SK-N-SH (cell line): ENCODE measurements at regions not wholly inside any gene's neighbourhood (a gene's known extent, or its start where the extent isn't known, plus 50 kb on each side); places are given as distances from the start of the nearest gene placed in this dataset.

Source experiments
- CTCF ChIA-PET: fragments of 300-600, 350-600 bp; formaldehyde crosslinking; extraction: SDS; loops from one replicate; lab custom pipeline; 2021; lab: Yijun Ruan, JAX
- POLR2A ChIA-PET: fragments of 350-600 bp; sonication (Branson Sonifier 250); formaldehyde crosslinking; extraction: SDS; loops from one replicate; lab custom pipeline; 2020; ENCODE audit warnings: antibody characterized with exemption, inconsistent platforms; lab: Yijun Ruan, JAX
- DNase-seq: peaks from one replicate; pipeline ENCODE4 v3.0.0; 2012
- H2AFZ ChIP-seq: fragments of 200-600 bp; sonication (generic); 2 replicates; pipeline ENCODE4 v1.8.1; 2016; ENCODE audit warnings: antibody characterized with exemption, mild to moderate bottlenecking, low read depth
- H3F3A ChIP-seq: fragments of 200-600 bp; sonication (generic); replicated peaks from 2 replicates; pipeline ENCODE3; 2016; ENCODE audit warnings: antibody characterized with exemption, mild to moderate bottlenecking; ENCODE audit not compliant: insufficient read depth
- H3K27ac ChIP-seq, 2 experiments: fragments of 200-500 bp in 1 of 2; fragments of 200-600 bp in 1 of 2; sonication (Bioruptor generic) in 1 of 2; sonication (generic), shearing (Covaris generic) in 1 of 2; 2 replicates each; pipeline versions ENCODE4 v1.5.1 to v1.6.1; 2014 to 2016; ENCODE audit warnings: low read depth in 2 of 2, inconsistent platforms in 1 of 2, low read length in 1 of 2, mild to moderate bottlenecking in 1 of 2, mixed read lengths in 1 of 2
- H3K27me3 ChIP-seq: fragments of 200-600 bp; sonication (generic), shearing (Covaris generic); 2 replicates; pipeline ENCODE4 v1.6.1; 2016; ENCODE audit warnings: mixed run types; ENCODE audit not compliant: insufficient read depth
- H3K36me3 ChIP-seq, 2 experiments: fragments of 200-500 bp in 1 of 2; fragments of 200-600 bp in 1 of 2; sonication (Bioruptor generic) in 1 of 2; sonication (generic) in 1 of 2; replicated peaks in 1 of 2; 2 replicates each; pipeline versions ENCODE3 to v1.5.1; 2014 to 2016; ENCODE audit warnings: low read length in 1 of 2, mild to moderate bottlenecking in 1 of 2; ENCODE audit not compliant: insufficient read depth in 2 of 2, control insufficient read depth in 1 of 2
- H3K4me1 ChIP-seq, 2 experiments: fragments of 200-500 bp in 1 of 2; fragments of 200-600 bp in 1 of 2; sonication (Bioruptor generic) in 1 of 2; sonication (generic), shearing (Covaris generic) in 1 of 2; 2 replicates each; pipeline versions ENCODE4 v1.5.1 to v1.6.1; 2014 to 2016; ENCODE audit warnings: low read depth in 1 of 2, low read length in 1 of 2, mixed run types in 1 of 2; ENCODE audit not compliant: insufficient read depth in 2 of 2, control insufficient read depth in 1 of 2
- H3K4me2 ChIP-seq: fragments of 200-600 bp; sonication (generic), shearing (Covaris generic); 2 replicates; pipeline ENCODE4 v1.6.1; 2017; ENCODE audit warnings: mixed run types
- H3K4me3 ChIP-seq, 2 experiments: fragments of 200-500 bp in 1 of 2; fragments of 200-600 bp in 1 of 2; sonication (Bioruptor generic) in 1 of 2; sonication (generic), shearing (Covaris generic) in 1 of 2; 2 replicates each; pipeline versions ENCODE4 v1.5.1 to v1.8.1; 2014 to 2016; ENCODE audit warnings: low read depth in 2 of 2, inconsistent platforms in 1 of 2, low read length in 1 of 2, mild to moderate bottlenecking in 1 of 2, mixed read lengths in 1 of 2, moderate library complexity in 1 of 2
- H3K79me2 ChIP-seq: fragments of 200-600 bp; sonication (generic); 2 replicates; pipeline ENCODE4 v1.8.1; 2017; ENCODE audit warnings: mild to moderate bottlenecking; ENCODE audit not compliant: insufficient read depth
- H3K9ac ChIP-seq: fragments of 200-600 bp; sonication (generic); 2 replicates; pipeline ENCODE4 v1.6.1; 2017; ENCODE audit warnings: mixed run types
- H3K9me2 ChIP-seq: fragments of 200-600 bp; sonication (generic); 2 replicates; pipeline ENCODE4 v1.6.1; 2017; ENCODE audit warnings: mixed run types
- H3K9me3 ChIP-seq: fragments of 200-600 bp; sonication (generic); 2 replicates; pipeline ENCODE4 v1.6.1; 2017; ENCODE audit warnings: mixed run types, mild to moderate bottlenecking, moderate library complexity
- H4K20me1 ChIP-seq: fragments of 200-600 bp; sonication (generic); 2 replicates; pipeline ENCODE4 v1.6.1; 2017; ENCODE audit warnings: mild to moderate bottlenecking, mixed run types; ENCODE audit not compliant: insufficient read depth
- ELF1 ChIP-seq: IDR thresholded peaks from 2 replicates; pipeline ENCODE4 v1.4.0; 2012
- FOXJ3 ChIP-seq: sonication (generic); formaldehyde crosslinking; IDR thresholded peaks from 2 replicates; pipeline ENCODE4 v1.5.1; 2020; ENCODE audit warnings: mild to moderate bottlenecking, missing genetic modification reagents
- IRF3 ChIP-seq: fragments of 150-350 bp; IDR thresholded peaks from 2 replicates; pipeline ENCODE4 v1.6.1; 2016; ENCODE audit warnings: mild to moderate bottlenecking, low read depth, low read length
- MAX ChIP-seq: IDR thresholded peaks from 2 replicates; pipeline ENCODE4 v1.4.0; 2012; ENCODE audit warnings: low read depth
- MXI1 ChIP-seq: IDR thresholded peaks from 2 replicates; pipeline ENCODE4 v1.6.1; 2012; ENCODE audit warnings: mild to moderate bottlenecking, low read depth, low read length, improper control_type of control experiment
- RAD21 ChIP-seq: IDR thresholded peaks from 2 replicates; pipeline ENCODE4 v1.6.1; 2012; ENCODE audit warnings: mild to moderate bottlenecking, low read length
- RXRA ChIP-seq: IDR thresholded peaks from 2 replicates; pipeline ENCODE4 v1.4.0; 2012; ENCODE audit warnings: low read depth, mild to moderate bottlenecking, borderline replicate concordance
- SIN3A ChIP-seq: IDR thresholded peaks from 2 replicates; pipeline ENCODE4 v1.6.1; 2012; ENCODE audit warnings: low read depth, mild to moderate bottlenecking, low read length, moderate library complexity, borderline replicate concordance
- ZBTB33 ChIP-seq: IDR thresholded peaks from 2 replicates; pipeline ENCODE4 v1.4.0; 2012; ENCODE audit warnings: low read depth, borderline replicate concordance
- WGBS: methylation state at CpG from one replicate; pipeline ENCODE4 v1.1.6; 2017; ENCODE audit warnings: low lambda C conversion rate; 5-methylcytosine and 5-hydroxymethylcytosine counted together

- 3% methylated on average over 3 of the region's 3 CpGs for WGBS
- no peak overlapping the region for H2AFZ ChIP-seq
- no peak overlapping the region for H3K4me3 ChIP-seq
- ChIA-PET CTCF (no interaction called here), POLR2A (no interaction called here)
- no peaks in the 10 kb centered on the region for H3K9me2 ChIP-seq
- no peak overlapping the region for H3K4me2 ChIP-seq
- DNase-seq = no peak
- no peak overlapping the region for H3K9ac ChIP-seq
- no peaks in the 10 kb centered on the region for H3K9me3 ChIP-seq
- no peaks in the 10 kb centered on the region for H3K4me1 ChIP-seq
- no peak overlapping the region for H3K27ac ChIP-seq
- no peaks in the 10 kb centered on the region for H3F3A ChIP-seq
- H3K36me3 ChIP-seq = no peaks in the 10 kb centered on the region
- H3K79me2 ChIP-seq = no peaks in the 10 kb centered on the region
- H4K20me1 ChIP-seq = no peaks in the 10 kb centered on the region
- H3K27me3 ChIP-seq = no peaks in the 10 kb centered on the region
- TF ChIP-seq IRF3 = no peak
- TF ChIP-seq RAD21 = no peak
- no peak for TF ChIP-seq MXI1
- no peak for TF ChIP-seq MAX
- TF ChIP-seq, all 33 proteins: peak for 0
Measured at GRCh38 chr5:2584579-2585269, 166.8 kb downstream of the IRX2 start.

- POLR2A ChIA-PET = no interaction called here
- no peak overlapping the region for H2AFZ ChIP-seq
Measured at GRCh38 chr5:2582507-2582906, 169.0 kb downstream of the IRX2 start.

More at GRCh38 chr5:2582507-2582906, 169.0 kb downstream of the IRX2 start:
- Histone ChIP-seq H4K20me1 (no peaks in the 10 kb centered on the region), H3K27ac (no peak overlapping the region), H3K9me2 (no peaks in the 10 kb centered on the region), H3K4me1 (no peaks in the 10 kb centered on the region), H3K79me2 (no peaks in the 10 kb centered on the region), H3F3A (no peaks in the 10 kb centered on the region), H3K27me3 (no peaks in the 10 kb centered on the region), H3K36me3 (no peaks in the 10 kb centered on the region), H3K9ac (no peak overlapping the region), H3K9me3 (no peaks in the 10 kb centered on the region), H3K4me2 (no peak overlapping the region)
- DNase-seq = no peak
- CTCF ChIA-PET = no interaction called here
- TF ChIP-seq RAD21 (no peak), SIN3A (no peak), RXRA (no peak), ZBTB33 (no peak), FOXJ3 (no peak), MAX (no peak), ELF1 (no peak), MXI1 (no peak), IRF3 (no peak)
- TF ChIP-seq, all 33 proteins: peak for 0
- H3K4me3 ChIP-seq = no peak overlapping the region
- WGBS = 2% methylated on average over 4 of the region's 4 CpGs
